Osteoblast (primary cell): ENCODE measurements at regions not wholly inside any gene's neighbourhood (a gene's known extent, or its start where the extent isn't known, plus 50 kb on each side); places are given as distances from the start of the nearest gene placed in this dataset.

ENCODE experiments used
- DNase-seq: peaks from one replicate; pipeline ENCODE4 v3.0.0; 2011; ENCODE audit warnings: low spot score, mixed read lengths; ENCODE audit not compliant: insufficient read length; ENCODE audit errors: missing footprints
- H2AFZ ChIP-seq: 2 replicates; pipeline ENCODE4 v1.6.0; 2011; ENCODE audit warnings: mild to moderate bottlenecking, low read length
- H3K27ac ChIP-seq: 2 replicates; pipeline ENCODE4 v1.5.1; 2011; ENCODE audit warnings: mild to moderate bottlenecking, low read depth, low read length, moderate library complexity
- H3K27me3 ChIP-seq: 2 replicates; pipeline ENCODE4 v1.6.0; 2012; ENCODE audit warnings: mild to moderate bottlenecking, control low read depth, inconsistent platforms, low read length, moderate library complexity; ENCODE audit not compliant: insufficient read depth
- H3K36me3 ChIP-seq: 2 replicates; pipeline ENCODE4 v1.5.1; 2011; ENCODE audit warnings: mild to moderate bottlenecking, low read length, control low read depth, moderate library complexity; ENCODE audit not compliant: insufficient read depth
- H3K4me1 ChIP-seq: 2 replicates; pipeline ENCODE4 v1.5.1; 2011; ENCODE audit warnings: mild to moderate bottlenecking, low read length, control low read depth, moderate library complexity; ENCODE audit not compliant: insufficient read depth
- H3K4me2 ChIP-seq: 2 replicates; pipeline ENCODE4 v1.6.0; 2011; ENCODE audit warnings: mild to moderate bottlenecking, low read length; ENCODE audit not compliant: insufficient read depth
- H3K4me3 ChIP-seq: fragments of 200-600 bp; sonication (generic); 3 replicates; pipeline ENCODE4 v1.5.1; 2012; ENCODE audit warnings: mild to moderate bottlenecking, low read length, inconsistent platforms; ENCODE audit not compliant: insufficient read depth
- H3K79me2 ChIP-seq: 2 replicates; pipeline ENCODE4 v1.6.0; 2012; ENCODE audit warnings: mild to moderate bottlenecking, low read length, control low read depth, inconsistent platforms; ENCODE audit not compliant: insufficient read depth
- H3K9me3 ChIP-seq: 2 replicates; pipeline ENCODE4 v1.5.1; 2011; ENCODE audit warnings: low read depth, low read length, control low read depth
- H4K20me1 ChIP-seq: 2 replicates; pipeline ENCODE4 v1.6.0; 2012; ENCODE audit warnings: mild to moderate bottlenecking, low read length, control low read depth; ENCODE audit not compliant: insufficient read depth
- CTCF ChIP-seq: IDR thresholded peaks from 2 replicates; pipeline ENCODE4 v1.5.1; 2011; ENCODE audit warnings: mild to moderate bottlenecking, low read depth, low read length, moderate library complexity; ENCODE audit errors: extremely low read depth

GRCh38 chr16:26295625-26296304, 604.0 kb downstream of the HS3ST4 start:
- DNase-seq, result no peak
- Histone ChIP-seq H3K36me3 (no peaks in the 10 kb centered on the region), H3K9me3 (no peaks in the 10 kb centered on the region), H4K20me1 (no peaks in the 10 kb centered on the region), H3K79me2 (no peaks in the 10 kb centered on the region), H3K27me3 (no peaks in the 10 kb centered on the region), H2AFZ (no peak overlapping the region), H3K4me1 (no peaks in the 10 kb centered on the region), H3K27ac (no peak overlapping the region), H3K4me3 (no peak overlapping the region), H3K4me2 (no peak overlapping the region)
- TF ChIP-seq CTCF, result no peak

- Histone ChIP-seq H3K27me3 (no peaks in the 10 kb centered on the region), H3K4me1 (no peaks in the 10 kb centered on the region), H3K27ac (no peak overlapping the region), H3K9me3 (peaks cover 2% of the 10 kb centered on the region), H3K79me2 (no peaks in the 10 kb centered on the region), H2AFZ (no peak overlapping the region), H3K4me2 (no peak overlapping the region), H4K20me1 (no peaks in the 10 kb centered on the region), H3K4me3 (no peak overlapping the region), H3K36me3 (no peaks in the 10 kb centered on the region)
- DNase-seq, result no peak
- no peak for TF ChIP-seq CTCF
Measured at GRCh38 chr16:26301516-26301915, 609.8 kb downstream of the HS3ST4 start.

GRCh38 chr16:26316683-26317464, 625.1 kb downstream of the HS3ST4 start:
- Histone ChIP-seq H3K4me2 (no peak overlapping the region), H3K27me3 (no peaks in the 10 kb centered on the region), H2AFZ (no peak overlapping the region), H3K36me3 (no peaks in the 10 kb centered on the region), H3K4me3 (no peak overlapping the region), H3K27ac (no peak overlapping the region), H3K79me2 (no peaks in the 10 kb centered on the region), H4K20me1 (no peaks in the 10 kb centered on the region), H3K9me3 (no peaks in the 10 kb centered on the region), H3K4me1 (no peaks in the 10 kb centered on the region)
- no peak for TF ChIP-seq CTCF
- DNase-seq, result no peak

GRCh38 chr16:26317885-26318284, 626.1 kb downstream of the HS3ST4 start:
- no peaks in the 10 kb centered on the region for H4K20me1 ChIP-seq
- no peak overlapping the region for H3K4me2 ChIP-seq
- no peak for TF ChIP-seq CTCF
- no peak for DNase-seq
- no peaks in the 10 kb centered on the region for H3K9me3 ChIP-seq
- no peaks in the 10 kb centered on the region for H3K27me3 ChIP-seq
- no peaks in the 10 kb centered on the region for H3K36me3 ChIP-seq
- H3K27ac ChIP-seq, result no peak overlapping the region
- H3K4me1 ChIP-seq, result no peaks in the 10 kb centered on the region
- H3K4me3 ChIP-seq, result no peak overlapping the region
- no peak overlapping the region for H2AFZ ChIP-seq
- H3K79me2 ChIP-seq, result no peaks in the 10 kb centered on the region
